MM.1S (cell line): ENCODE measurements at regions not wholly inside any gene's neighbourhood (a gene's known extent, or its start where the extent isn't known, plus 50 kb on each side); places are given as distances from the start of the nearest gene placed in this dataset.

Source experiments
- DNase-seq: peaks from one replicate; pipeline ENCODE4 v3.0.0-alpha.2; 2015
- H2AFZ ChIP-seq: fragments of 300-600 bp; sonication (generic); 2 replicates; pipeline ENCODE4 v1.6.0; 2016; ENCODE audit warnings: antibody characterized with exemption, low read length
- H3F3A ChIP-seq: fragments of 300-600 bp; sonication (generic); 2 replicates; pipeline ENCODE4 v1.6.1; 2016; ENCODE audit warnings: mild to moderate bottlenecking, antibody characterized with exemption, low read length, moderate library complexity, mixed read lengths; ENCODE audit not compliant: insufficient read depth
- H3K27ac ChIP-seq: fragments of 300-600 bp; sonication (generic); 2 replicates; pipeline ENCODE4 v1.5.1; 2016; ENCODE audit warnings: mild to moderate bottlenecking, low read length
- H3K27me3 ChIP-seq: fragments of 300-600 bp; sonication (generic); replicated peaks from 2 replicates; pipeline ENCODE4 v1.6.0; 2016; ENCODE audit warnings: low read length; ENCODE audit not compliant: insufficient read depth
- H3K36me3 ChIP-seq: fragments of 300-600 bp; sonication (generic); replicated peaks from 2 replicates; pipeline ENCODE4 v1.6.1; 2016; ENCODE audit warnings: mild to moderate bottlenecking, low read length, mixed read lengths; ENCODE audit not compliant: insufficient read depth
- H3K4me1 ChIP-seq: fragments of 300-600 bp; sonication (generic); 2 replicates; pipeline ENCODE4 v1.6.1; 2016; ENCODE audit warnings: low read length, mixed read lengths
- H3K4me2 ChIP-seq: fragments of 300-600 bp; sonication (generic); 2 replicates; pipeline ENCODE4 v1.6.0; 2016; ENCODE audit warnings: low read depth, low read length
- H3K4me3 ChIP-seq: fragments of 300-600 bp; sonication (generic); 2 replicates; pipeline ENCODE4 v1.5.1; 2016; ENCODE audit warnings: low read length, mixed read lengths
- H3K79me2 ChIP-seq: fragments of 300-600 bp; sonication (generic); 2 replicates; pipeline ENCODE4 v1.6.1; 2016; ENCODE audit warnings: mixed run types, low read length, mixed read lengths
- H3K9ac ChIP-seq: fragments of 300-600 bp; sonication (generic); 2 replicates; pipeline ENCODE4 v1.6.1; 2016; ENCODE audit warnings: low read length, mixed read lengths
- H3K9me2 ChIP-seq: fragments of 300-600 bp; sonication (generic); replicated peaks from 2 replicates; pipeline ENCODE4 v1.6.1; 2016; ENCODE audit warnings: mild to moderate bottlenecking, low read length, mixed read lengths; ENCODE audit not compliant: insufficient read depth
- H3K9me3 ChIP-seq: fragments of 300-600 bp; sonication (generic); replicated peaks from 2 replicates; pipeline ENCODE4 v1.6.1; 2016; ENCODE audit warnings: mild to moderate bottlenecking, low read length, mixed read lengths; ENCODE audit not compliant: insufficient read depth
- H4K20me1 ChIP-seq: fragments of 300-600 bp; sonication (generic); 2 replicates; pipeline ENCODE4 v1.6.1; 2016; ENCODE audit warnings: mild to moderate bottlenecking, low read length, moderate library complexity, mixed read lengths; ENCODE audit not compliant: insufficient read depth
- CTCF ChIP-seq: fragments of 300-600 bp; sonication (generic); IDR thresholded peaks from 2 replicates; pipeline ENCODE4 v1.5.1; 2016; ENCODE audit warnings: antibody characterized with exemption, low read length, mixed read lengths
- EZH2 ChIP-seq: fragments of 300-600 bp; sonication (generic); optimal IDR thresholded peaks from 2 replicates; pipeline ENCODE3; 2017; ENCODE audit warnings: low read depth, mild to moderate bottlenecking, antibody characterized with exemption, low read length, mixed read lengths
- EZH2phosphoT487 ChIP-seq: fragments of 300-600 bp; sonication (generic); IDR thresholded peaks from 2 replicates; pipeline ENCODE4 v1.6.1; 2018; ENCODE audit warnings: antibody characterized with exemption, low read length

- H3K36me3 ChIP-seq = no peaks in the 10 kb centered on the region
- no peaks in the 10 kb centered on the region for H4K20me1 ChIP-seq
- no peak overlapping the region for H3K9ac ChIP-seq
- H3K4me2 ChIP-seq = no peak overlapping the region
- TF ChIP-seq EZH2 (no peak), CTCF (no peak), EZH2phosphoT487 (no peak)
- H3K9me2 ChIP-seq = no peaks in the 10 kb centered on the region
- H2AFZ ChIP-seq = no peak overlapping the region
- no peaks in the 10 kb centered on the region for H3K27me3 ChIP-seq
- no peaks in the 10 kb centered on the region for H3K79me2 ChIP-seq
- H3K4me1 ChIP-seq = no peaks in the 10 kb centered on the region
- no peaks in the 10 kb centered on the region for H3K9me3 ChIP-seq
- no peak for DNase-seq
- H3K27ac ChIP-seq = no peak overlapping the region
- no peaks in the 10 kb centered on the region for H3F3A ChIP-seq
- no peak overlapping the region for H3K4me3 ChIP-seq
These were observed 191.9 kb upstream of the UBL3 start for GRCh38 chr13:30042272-30042671.

GRCh38 chr13:30039511-30039911 lies 189.1 kb upstream of the UBL3 start:
- no peak overlapping the region for H3K4me2 ChIP-seq
- no peak overlapping the region for H3K9ac ChIP-seq
- no peak for DNase-seq
- H3K9me3 ChIP-seq = no peaks in the 10 kb centered on the region
- H3F3A ChIP-seq = no peaks in the 10 kb centered on the region
- no peaks in the 10 kb centered on the region for H4K20me1 ChIP-seq
- H3K4me1 ChIP-seq = no peaks in the 10 kb centered on the region
- H3K36me3 ChIP-seq = no peaks in the 10 kb centered on the region
- no peak overlapping the region for H3K27ac ChIP-seq
- no peaks in the 10 kb centered on the region for H3K27me3 ChIP-seq
- no peaks in the 10 kb centered on the region for H3K79me2 ChIP-seq
- no peak overlapping the region for H3K4me3 ChIP-seq
- TF ChIP-seq EZH2 = no peak
- TF ChIP-seq EZH2phosphoT487 = no peak
- no peak for TF ChIP-seq CTCF
- H2AFZ ChIP-seq = no peak overlapping the region
- no peaks in the 10 kb centered on the region for H3K9me2 ChIP-seq

- Histone ChIP-seq H3K4me1 (no peaks in the 10 kb centered on the region), H3K4me3 (no peak overlapping the region), H3K9me2 (no peaks in the 10 kb centered on the region), H3K27me3 (no peaks in the 10 kb centered on the region), H3F3A (no peaks in the 10 kb centered on the region), H3K36me3 (no peaks in the 10 kb centered on the region), H3K9ac (no peak overlapping the region), H3K4me2 (no peak overlapping the region), H3K27ac (no peak overlapping the region), H4K20me1 (no peaks in the 10 kb centered on the region), H3K9me3 (no peaks in the 10 kb centered on the region), H3K79me2 (no peaks in the 10 kb centered on the region), H2AFZ (no peak overlapping the region)
- TF ChIP-seq EZH2 = no peak
- TF ChIP-seq EZH2phosphoT487 = no peak
- no peak for TF ChIP-seq CTCF
- DNase-seq = no peak
These were observed 188.5 kb upstream of the UBL3 start for GRCh38 chr13:30038884-30039283.
